ENCODE measurements at regions not wholly inside any gene's neighbourhood (a gene's known extent, or its start where the extent isn't known, plus 50 kb on each side); places are given as distances from the start of the nearest gene placed in this dataset.

DNA sequence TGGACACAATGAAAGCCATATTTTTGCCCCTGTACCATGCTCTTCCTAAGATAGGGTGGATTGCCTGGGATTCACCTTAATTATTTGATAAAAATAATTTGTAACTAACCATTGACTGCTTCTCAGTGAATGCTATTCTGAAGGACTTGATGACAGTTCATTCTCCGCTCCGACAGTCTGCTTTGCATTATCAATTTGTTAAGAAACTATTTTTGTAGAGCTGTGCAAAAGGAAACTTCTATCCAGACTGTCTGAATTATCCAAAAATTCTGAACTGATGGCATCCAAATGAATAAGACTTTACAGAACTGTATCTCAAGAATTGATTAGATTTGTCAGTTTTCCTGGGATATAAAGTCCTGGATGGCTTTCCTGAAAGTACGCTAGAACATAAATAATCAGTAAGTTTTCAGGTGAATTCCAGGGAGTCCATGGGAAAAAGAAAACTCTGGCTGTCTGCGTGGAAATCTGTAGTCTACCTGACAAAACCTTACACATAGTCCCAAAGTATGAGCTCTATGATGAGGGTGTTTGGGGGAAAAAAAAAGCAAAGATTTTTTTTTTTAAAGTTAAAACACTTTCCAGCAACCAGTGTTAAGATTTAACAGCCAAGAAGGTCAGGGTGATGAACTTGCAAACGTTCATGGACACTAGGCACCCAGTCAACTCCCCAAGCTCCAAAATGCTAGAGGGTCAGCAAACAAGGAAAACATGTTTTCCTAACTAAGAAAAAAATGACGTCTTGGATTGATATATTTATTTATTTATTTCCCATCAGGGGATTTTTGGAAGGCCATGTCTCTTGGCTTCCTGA lies 291.1 kb upstream of the TBX3 start:
- ATAC-seq (no peak), DNase-seq (no peak)
- peaks cover 26% of the 10 kb centered on the region for H3K4me1 ChIP-seq (ENCODE audit: insufficient read depth, low read length)
- H3K79me2 ChIP-seq (ENCODE audit: low read length): no peaks in the 10 kb centered on the region
- BruUV-seq (replicated peaks): no TSS peak
- no peak overlapping the region for H3K27ac ChIP-seq (ENCODE audit: low read length)
- no peaks in the 10 kb centered on the region for H3F3A ChIP-seq (ENCODE audit: low read length, unreplicated experiment)
- ChIA-PET CTCF (no interaction called here), POLR2A (ENCODE audit: unreplicated experiment) (interaction anchor here (0.7 kb wide), 1 partner anchor 207 kb away, joined by 5 read pairs; no protein-coding TSS in a partner anchor)
- H3K4me2 ChIP-seq (ENCODE audit: low read length): no peak overlapping the region
- TF ChIP-seq EZH2 (IDR thresholded peaks at IDR 0.05; ENCODE audit: low read length, unreplicated experiment) (no peak), CTCF (conservative IDR thresholded peaks at IDR 0.05; ENCODE audit: low read depth, low read length) (no peak), EZH2phosphoT487 (IDR thresholded peaks at IDR 0.05; ENCODE audit: borderline replicate concordance, low read length) (no peak)
- no peak overlapping the region for H3K9ac ChIP-seq (ENCODE audit: low read length)
- H3K9me2 ChIP-seq (replicated peaks; ENCODE audit: low read length): 0 out of 2 replicates have a peak, but pooled peaks cover 4% of the 10 kb centered on the region
- no peaks in the 10 kb centered on the region for H4K20me1 ChIP-seq (ENCODE audit: low read length)
- H3K9me3 ChIP-seq (ENCODE audit: low read length): no peaks in the 10 kb centered on the region
- no peaks in the 10 kb centered on the region for H3K27me3 ChIP-seq (ENCODE audit: low read length)
- no peak overlapping the region for H3K4me3 ChIP-seq (ENCODE audit: low read length)
- H2AFZ ChIP-seq (ENCODE audit: low read length): no peak overlapping the region
- intact Hi-C loops (cut with micrococcal nuclease): no loop called here
- H3K36me3 ChIP-seq (ENCODE audit: low read depth, low read length): no peaks in the 10 kb centered on the region

- ChIA-PET POLR2A (ENCODE audit: unreplicated experiment) (no interaction called here), CTCF (no interaction called here)
- H4K20me1 ChIP-seq (ENCODE audit: low read length): no peaks in the 10 kb centered on the region
- H3K36me3 ChIP-seq (ENCODE audit: low read depth, low read length): no peaks in the 10 kb centered on the region
- H3K27ac ChIP-seq (ENCODE audit: low read length): no peak overlapping the region
- H3F3A ChIP-seq (ENCODE audit: low read length, unreplicated experiment): no peaks in the 10 kb centered on the region
- ATAC-seq: no peak
- no peaks in the 10 kb centered on the region for H3K79me2 ChIP-seq (ENCODE audit: low read length)
- H3K9me2 ChIP-seq (replicated peaks; ENCODE audit: low read length): 0 out of 2 replicates have a peak, but pooled peaks cover 4% of the 10 kb centered on the region
- H3K4me2 ChIP-seq (ENCODE audit: low read length): no peak overlapping the region
- BruUV-seq (replicated peaks): no TSS peak
- no peak for TF ChIP-seq EZH2 (IDR thresholded peaks at IDR 0.05; ENCODE audit: low read length, unreplicated experiment)
- TF ChIP-seq EZH2phosphoT487 (IDR thresholded peaks at IDR 0.05; ENCODE audit: borderline replicate concordance, low read length): no peak
- no peak for TF ChIP-seq CTCF (conservative IDR thresholded peaks at IDR 0.05; ENCODE audit: low read depth, low read length)
- no peak overlapping the region for H2AFZ ChIP-seq (ENCODE audit: low read length)
- no peak for DNase-seq
- H3K9me3 ChIP-seq (ENCODE audit: low read length): no peaks in the 10 kb centered on the region
- H3K9ac ChIP-seq (ENCODE audit: low read length): no peak overlapping the region
- no peak overlapping the region for H3K4me3 ChIP-seq (ENCODE audit: low read length)
- peaks cover 26% of the 10 kb centered on the region for H3K4me1 ChIP-seq (ENCODE audit: insufficient read depth, low read length)
- intact Hi-C loops (cut with micrococcal nuclease): no loop called here
- no peaks in the 10 kb centered on the region for H3K27me3 ChIP-seq (ENCODE audit: low read length)
Measured at GRCh38 chr12:114974333-114974732, 290.4 kb upstream of the TBX3 start.

- H3K4me3 ChIP-seq (ENCODE audit: low read length): no peak overlapping the region
- H3K27ac ChIP-seq (ENCODE audit: low read length): no peak overlapping the region
- TF ChIP-seq EZH2phosphoT487 (IDR thresholded peaks at IDR 0.05; ENCODE audit: borderline replicate concordance, low read length): no peak
- no peaks in the 10 kb centered on the region for H3K27me3 ChIP-seq (ENCODE audit: low read length)
- H3F3A ChIP-seq (ENCODE audit: low read length, unreplicated experiment): no peaks in the 10 kb centered on the region
- no peaks in the 10 kb centered on the region for H3K4me1 ChIP-seq (ENCODE audit: insufficient read depth, low read length)
- ATAC-seq: no peak
- H2AFZ ChIP-seq (ENCODE audit: low read length): no peak overlapping the region
- H3K9ac ChIP-seq (ENCODE audit: low read length): no peak overlapping the region
- H3K36me3 ChIP-seq (ENCODE audit: low read depth, low read length): no peaks in the 10 kb centered on the region
- CTCF ChIA-PET: interaction anchor here (0.5 kb wide), 1 partner anchor 285 kb away, joined by 4 read pairs; the partner anchor contains the start of gene TBX3
- H3K79me2 ChIP-seq (ENCODE audit: low read length): no peaks in the 10 kb centered on the region
- no peaks in the 10 kb centered on the region for H3K9me3 ChIP-seq (ENCODE audit: low read length)
- H3K4me2 ChIP-seq (ENCODE audit: low read length): no peak overlapping the region
- POLR2A ChIA-PET (ENCODE audit: unreplicated experiment): interaction anchor here (0.7 kb wide), 1 partner anchor 812 kb away, joined by 11 read pairs; no protein-coding TSS in a partner anchor
- DNase-seq: no peak
- BruUV-seq (replicated peaks): no TSS peak
- intact Hi-C loops (cut with micrococcal nuclease): no loop called here
- H3K9me2 ChIP-seq (replicated peaks; ENCODE audit: low read length): no peaks in the 10 kb centered on the region
- H4K20me1 ChIP-seq (ENCODE audit: low read length): no peaks in the 10 kb centered on the region
Measured at GRCh38 chr12:114968727-114969126, 284.8 kb upstream of the TBX3 start.
